H9 (cell line): ENCODE measurements at regions not wholly inside any gene's neighbourhood (a gene's known extent, or its start where the extent isn't known, plus 50 kb on each side); places are given as distances from the start of the nearest gene placed in this dataset.

ENCODE experiments used
- DNase-seq: peaks from one replicate; pipeline ENCODE4 v3.0.0-alpha.2; 2017
- H2AFZ ChIP-seq: one replicate; pipeline ENCODE4 v1.6.1; 2013; ENCODE audit warnings: mild to moderate bottlenecking, low read length, control low read depth, moderate library complexity
- H2AK5ac ChIP-seq: 2 replicates; pipeline ENCODE4 v1.6.1; 2013; ENCODE audit warnings: low read length, control low read depth, mixed read lengths; ENCODE audit not compliant: insufficient read length
- H2BK120ac ChIP-seq: one replicate; pipeline ENCODE4 v1.6.1; 2013; ENCODE audit warnings: low read depth, mild to moderate bottlenecking, low read length, control low read depth, inconsistent platforms; ENCODE audit not compliant: poor library complexity, severe bottlenecking
- H2BK12ac ChIP-seq: 2 replicates; pipeline ENCODE4 v1.6.1; 2013; ENCODE audit warnings: low read length, control low read depth, mixed read lengths, low read depth; ENCODE audit not compliant: insufficient read length
- H2BK15ac ChIP-seq: 2 replicates; pipeline ENCODE4 v1.6.1; 2013; ENCODE audit warnings: low read depth, low read length, control low read depth
- H2BK20ac ChIP-seq: one replicate; pipeline ENCODE4 v1.6.1; 2013; ENCODE audit warnings: low read depth, mild to moderate bottlenecking, low read length, control low read depth, inconsistent platforms; ENCODE audit not compliant: poor library complexity, severe bottlenecking
- H2BK5ac ChIP-seq: 2 replicates; pipeline ENCODE4 v1.6.1; 2013; ENCODE audit warnings: low read length, control low read depth, mixed read lengths; ENCODE audit not compliant: insufficient read length
- H3K14ac ChIP-seq: 2 replicates; pipeline ENCODE4 v1.6.1; 2013; ENCODE audit warnings: low read length, control low read depth; ENCODE audit not compliant: insufficient read depth
- H3K18ac ChIP-seq: 2 replicates; pipeline ENCODE4 v1.6.1; 2013; ENCODE audit warnings: low read depth, mild to moderate bottlenecking, mixed read lengths, low read length, control low read depth; ENCODE audit not compliant: insufficient read length
- H3K23ac ChIP-seq: 2 replicates; pipeline ENCODE4 v1.6.1; 2013; ENCODE audit warnings: low read length, control low read depth, mixed read lengths, low read depth; ENCODE audit not compliant: insufficient read length
- H3K23me2 ChIP-seq: 2 replicates; pipeline ENCODE4 v1.6.1; 2013; ENCODE audit warnings: low read depth, mild to moderate bottlenecking, mixed read lengths, low read length, control low read depth; ENCODE audit not compliant: insufficient read length, poor library complexity, severe bottlenecking
- H3K27ac ChIP-seq: 2 replicates; pipeline ENCODE4 v1.5.1; 2013; ENCODE audit warnings: low read length, control low read depth, mixed read lengths, low read depth; ENCODE audit not compliant: insufficient read length
- H3K27me3 ChIP-seq: 2 replicates; pipeline ENCODE4 v1.6.1; 2013; ENCODE audit warnings: low read length, control low read depth, inconsistent platforms; ENCODE audit not compliant: insufficient read depth
- H3K4ac ChIP-seq: 2 replicates; pipeline ENCODE4 v1.6.1; 2013; ENCODE audit warnings: low read depth, mild to moderate bottlenecking, control low read depth, inconsistent platforms, low read length, moderate library complexity
- H3K4me1 ChIP-seq: 2 replicates; pipeline ENCODE4 v1.6.1; 2013; ENCODE audit warnings: low read length, control low read depth, inconsistent platforms; ENCODE audit not compliant: insufficient read depth
- H3K4me2 ChIP-seq: 2 replicates; pipeline ENCODE4 v1.6.1; 2013; ENCODE audit warnings: low read length, control low read depth, mixed read lengths; ENCODE audit not compliant: insufficient read length, insufficient read depth
- H3K56ac ChIP-seq: 2 replicates; pipeline ENCODE4 v1.6.1; 2013; ENCODE audit warnings: low read depth, mild to moderate bottlenecking, mixed read lengths, low read length, control low read depth; ENCODE audit not compliant: insufficient read length
- H3K79me1 ChIP-seq: 2 replicates; pipeline ENCODE4 v1.6.1; 2013; ENCODE audit warnings: low read depth, mild to moderate bottlenecking, moderate library complexity, low read length, control low read depth, inconsistent platforms; ENCODE audit not compliant: insufficient read depth, poor library complexity, severe bottlenecking
- H3K79me2 ChIP-seq: 2 replicates; pipeline ENCODE4 v1.6.1; 2013; ENCODE audit warnings: low read length, control low read depth, inconsistent platforms; ENCODE audit not compliant: insufficient read depth
- H3K9ac ChIP-seq: 2 replicates; pipeline ENCODE4 v1.6.1; 2013; ENCODE audit warnings: low read length, control low read depth, mixed read lengths; ENCODE audit not compliant: insufficient read length; ENCODE audit errors: extremely low read depth
- H3K9me3 ChIP-seq: one replicate; pipeline ENCODE4 v1.6.1; 2013; ENCODE audit warnings: low read depth, low read length, inconsistent platforms; ENCODE audit not compliant: control insufficient read depth
- H3T11ph ChIP-seq: one replicate; pipeline ENCODE4 v1.6.1; 2013; ENCODE audit warnings: mild to moderate bottlenecking, low read length, control low read depth, inconsistent platforms
- H4K20me1 ChIP-seq: one replicate; pipeline ENCODE4 v1.6.1; 2013; ENCODE audit not compliant: control insufficient read depth, insufficient read length, insufficient read depth
- H4K5ac ChIP-seq: 2 replicates; pipeline ENCODE4 v1.6.1; 2013; ENCODE audit warnings: low read depth, mild to moderate bottlenecking, mixed read lengths, low read length, control low read depth; ENCODE audit not compliant: insufficient read length
- H4K8ac ChIP-seq: replicated peaks from 2 replicates; pipeline ENCODE4 v1.6.1; 2013; ENCODE audit warnings: low read length, control low read depth, mixed read lengths, low read depth; ENCODE audit not compliant: insufficient read length
- H4K91ac ChIP-seq: 2 replicates; pipeline ENCODE4 v1.6.1; 2013; ENCODE audit warnings: low read depth, mild to moderate bottlenecking, moderate library complexity, mixed read lengths, low read length, control low read depth; ENCODE audit not compliant: insufficient read length
- H3K27ac Mint-ChIP-seq, 3 experiments: 2 replicates in 2 of 3; 3 replicates in 1 of 3; pipeline ENCODE4 v1.8.0; 2020 to 2021; ENCODE audit warnings: mixed read lengths in 3 of 3, mild to moderate bottlenecking in 1 of 3, moderate library complexity in 1 of 3
- H3K27me3 Mint-ChIP-seq: 2 replicates; pipeline ENCODE4 v1.8.0; 2021; ENCODE audit warnings: low read depth, mild to moderate bottlenecking, moderate library complexity, mixed read lengths
- H3K36me3 Mint-ChIP-seq, 3 experiments: 2 replicates in 2 of 3; 3 replicates in 1 of 3; pipeline ENCODE4 v1.8.0; 2020 to 2021; ENCODE audit warnings: low read depth in 3 of 3, mixed read lengths in 3 of 3; ENCODE audit not compliant: insufficient read depth in 1 of 3
- H3K4me1 Mint-ChIP-seq, 2 experiments: 2 replicates each; pipeline ENCODE4 v1.8.0; 2020; ENCODE audit warnings: mixed read lengths in 2 of 2
- H3K4me3 Mint-ChIP-seq, 2 experiments: 2 replicates in 1 of 2; 3 replicates in 1 of 2; pipeline ENCODE4 v1.8.0; 2020 to 2021; ENCODE audit warnings: mild to moderate bottlenecking in 2 of 2, mixed read lengths in 2 of 2, moderate library complexity in 1 of 2
- H3K9me3 Mint-ChIP-seq, 2 experiments: 2 replicates in 1 of 2; 3 replicates in 1 of 2; pipeline ENCODE4 v1.8.0; 2020; ENCODE audit warnings: mild to moderate bottlenecking in 2 of 2, mixed read lengths in 2 of 2, moderate library complexity in 1 of 2
- TF ChIP-seq, protein P1 (sequence below): fragments of 200-600 bp; sonication (generic); conservative IDR thresholded peaks from 3 replicates; pipeline ENCODE4 v1.8.0; 2021; ENCODE audit warnings: antibody characterized with exemption, mild to moderate bottlenecking

DNA sequence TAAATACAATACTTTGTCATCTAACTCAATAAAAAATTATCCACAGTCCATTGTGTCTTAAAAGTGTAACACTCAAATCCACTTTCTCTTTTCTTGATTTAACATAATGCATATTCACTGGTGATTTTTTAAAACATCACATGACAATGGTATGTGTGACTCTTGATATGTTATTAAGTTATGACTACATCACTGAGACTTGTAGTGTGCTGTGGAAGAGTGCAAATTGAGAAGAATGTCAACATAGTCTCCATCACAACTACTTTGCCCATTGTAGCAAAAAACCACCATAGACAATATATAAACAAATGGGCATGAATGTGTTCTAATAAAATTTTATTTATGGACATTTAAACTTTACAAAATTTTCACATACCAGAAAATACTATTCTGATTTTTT, 380.7 kb upstream of the PMFBP1 start:
- Histone ChIP-seq H3K4me1 (no peaks in the 10 kb centered on the region), H3K9me3 (no peaks in the 10 kb centered on the region), H4K91ac (no peak overlapping the region), H2BK12ac (no peak overlapping the region), H2BK15ac (no peak overlapping the region), H2BK20ac (no peak overlapping the region), H2BK5ac (no peak overlapping the region), H2AK5ac (no peak overlapping the region), H4K20me1 (no peaks in the 10 kb centered on the region), H2AFZ (no peak overlapping the region), H3K23ac (no peak overlapping the region), H3K14ac (no peak overlapping the region), H3K4ac (no peak overlapping the region), H2BK120ac (no peak overlapping the region), H3K56ac (no peak overlapping the region), H3K79me2 (no peaks in the 10 kb centered on the region; the same call in 1 of the 2 replicates), H3K23me2 (no peaks in the 10 kb centered on the region), H4K8ac (no peak overlapping the region), H3T11ph (no peak overlapping the region), H3K9ac (no peak overlapping the region), H3K79me1 (no peaks in the 10 kb centered on the region), H3K27ac (no peak overlapping the region), H3K4me2 (no peak overlapping the region), H3K18ac (no peak overlapping the region), H4K5ac (no peak overlapping the region), H3K27me3 (no peaks in the 10 kb centered on the region)
- no peak overlapping the region for H3K27ac Mint-ChIP-seq
- no peak for DNase-seq
- TF ChIP-seq, protein P1, sequence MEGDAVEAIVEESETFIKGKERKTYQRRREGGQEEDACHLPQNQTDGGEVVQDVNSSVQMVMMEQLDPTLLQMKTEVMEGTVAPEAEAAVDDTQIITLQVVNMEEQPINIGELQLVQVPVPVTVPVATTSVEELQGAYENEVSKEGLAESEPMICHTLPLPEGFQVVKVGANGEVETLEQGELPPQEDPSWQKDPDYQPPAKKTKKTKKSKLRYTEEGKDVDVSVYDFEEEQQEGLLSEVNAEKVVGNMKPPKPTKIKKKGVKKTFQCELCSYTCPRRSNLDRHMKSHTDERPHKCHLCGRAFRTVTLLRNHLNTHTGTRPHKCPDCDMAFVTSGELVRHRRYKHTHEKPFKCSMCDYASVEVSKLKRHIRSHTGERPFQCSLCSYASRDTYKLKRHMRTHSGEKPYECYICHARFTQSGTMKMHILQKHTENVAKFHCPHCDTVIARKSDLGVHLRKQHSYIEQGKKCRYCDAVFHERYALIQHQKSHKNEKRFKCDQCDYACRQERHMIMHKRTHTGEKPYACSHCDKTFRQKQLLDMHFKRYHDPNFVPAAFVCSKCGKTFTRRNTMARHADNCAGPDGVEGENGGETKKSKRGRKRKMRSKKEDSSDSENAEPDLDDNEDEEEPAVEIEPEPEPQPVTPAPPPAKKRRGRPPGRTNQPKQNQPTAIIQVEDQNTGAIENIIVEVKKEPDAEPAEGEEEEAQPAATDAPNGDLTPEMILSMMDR = no peak
- H3K9me3 Mint-ChIP-seq = peaks cover 22 to 35% of the 10 kb centered on the region in 2 experiments
- no peaks in the 10 kb centered on the region for H3K27me3 Mint-ChIP-seq
- H3K4me1 Mint-ChIP-seq = no peaks in the 10 kb centered on the region
- H3K36me3 Mint-ChIP-seq = peaks cover 23 to 53% (median 34%) of the 10 kb centered on the region in 3 experiments
- no peak overlapping the region for H3K4me3 Mint-ChIP-seq
